GM13976 (cell line): ENCODE measurements at regions not wholly inside any gene's neighbourhood (a gene's known extent, or its start where the extent isn't known, plus 50 kb on each side); places are given as distances from the start of the nearest gene placed in this dataset.

Source experiments
- DNase-seq: peaks from one replicate; pipeline ENCODE4 v3.0.0; 2012; ENCODE audit warnings: low spot score
- CTCF ChIP-seq: IDR thresholded peaks from 2 replicates; pipeline ENCODE4 v1.5.1; 2012; ENCODE audit warnings: borderline replicate concordance, mild to moderate bottlenecking; ENCODE audit not compliant: insufficient read depth; ENCODE audit errors: extremely low read depth, missing control alignments, control extremely low read depth
- in situ Hi-C: fragments of 300-500 bp; cut with MboI; formaldehyde crosslinking; loops from one replicate; pipeline ENCODE4 v1.12.0; 2022; ENCODE audit warnings: low sequenced_read_pairs, mixed read lengths, inconsistent platforms; ENCODE audit not compliant: unreplicated experiment

GRCh38 chr2:39530411-39530866 is 93.4 kb upstream of the MAP4K3 start:
- in situ Hi-C loops = no loop called here
- TF ChIP-seq CTCF = no peak
- DNase-seq = no peak

GRCh38 chr2:39531220-39531777 is 94.2 kb upstream of the MAP4K3 start:
- in situ Hi-C loops = no loop called here
- no peak for DNase-seq
- no peak for TF ChIP-seq CTCF

GRCh38 chr2:39532933-39533332 is 95.8 kb upstream of the MAP4K3 start:
- DNase-seq = no peak
- in situ Hi-C loops = no loop called here
- TF ChIP-seq CTCF = no peak

- DNase-seq = no peak
- no peak for TF ChIP-seq CTCF
- in situ Hi-C loops = no loop called here
Observed at GRCh38 chr2:39534095-39534711, 97.1 kb upstream of the MAP4K3 start.

GRCh38 chr2:39535636-39536185 is 98.6 kb upstream of the MAP4K3 start:
- in situ Hi-C loops = no loop called here
- no peak for TF ChIP-seq CTCF

GRCh38 chr2:39537150-39537549 is 100.1 kb upstream of the MAP4K3 start:
- in situ Hi-C loops = no loop called here
- DNase-seq = no peak
- TF ChIP-seq CTCF = no peak

More at GRCh38 chr2:39535636-39536185, 98.6 kb upstream of the MAP4K3 start:
- no peak for DNase-seq
